BJ (cell line): ENCODE measurements at regions not wholly inside any gene's neighbourhood (a gene's known extent, or its start where the extent isn't known, plus 50 kb on each side); places are given as distances from the start of the nearest gene placed in this dataset.

ENCODE experiments used
- CTCF ChIA-PET: fragments of 350-600 bp; formaldehyde crosslinking; extraction: SDS; loops from one replicate; lab custom pipeline; 2021; ENCODE audit warnings: antibody characterized with exemption, inconsistent platforms; lab: Yijun Ruan, JAX
- POLR2A ChIA-PET: fragments of 300-600 bp; sonication (Branson Sonifier 250); formaldehyde crosslinking; extraction: SDS; loops from one replicate; lab custom pipeline; 2021; ENCODE audit warnings: antibody characterized with exemption; lab: Charles Lee
- DNase-seq: peaks from one replicate; pipeline ENCODE4 v3.0.0-alpha.2; 2011; ENCODE audit warnings: low read depth
- H3K27me3 ChIP-seq: 2 replicates; pipeline ENCODE4 v1.6.0; 2011; ENCODE audit warnings: low read length; ENCODE audit not compliant: control insufficient read depth, insufficient read depth
- H3K36me3 ChIP-seq: 2 replicates; pipeline ENCODE4 v1.5.1; 2011; ENCODE audit warnings: low read length; ENCODE audit not compliant: control insufficient read depth, insufficient read depth
- H3K4me3 ChIP-seq: 2 replicates; pipeline ENCODE4 v1.5.1; 2011; ENCODE audit warnings: low read depth, mild to moderate bottlenecking, control low read depth, low read length
- TF ChIP-seq, protein P1 (sequence below): IDR thresholded peaks from 2 replicates; pipeline ENCODE4 v1.5.1; 2011; ENCODE audit warnings: low read depth, mild to moderate bottlenecking, control low read depth, inconsistent platforms, low read length, moderate library complexity; ENCODE audit not compliant: insufficient read depth

- no peak for DNase-seq
- Histone ChIP-seq H3K4me3 (no peak overlapping the region), H3K36me3 (no peaks in the 10 kb centered on the region), H3K27me3 (no peaks in the 10 kb centered on the region)
- ChIA-PET POLR2A (no interaction called here), CTCF (interaction anchor here (1.4 to 1.6 kb wide), 2 partner anchors 10 to 32 kb away, joined by 6 to 8 read pairs; no protein-coding TSS in a partner anchor)
- TF ChIP-seq, protein P1, sequence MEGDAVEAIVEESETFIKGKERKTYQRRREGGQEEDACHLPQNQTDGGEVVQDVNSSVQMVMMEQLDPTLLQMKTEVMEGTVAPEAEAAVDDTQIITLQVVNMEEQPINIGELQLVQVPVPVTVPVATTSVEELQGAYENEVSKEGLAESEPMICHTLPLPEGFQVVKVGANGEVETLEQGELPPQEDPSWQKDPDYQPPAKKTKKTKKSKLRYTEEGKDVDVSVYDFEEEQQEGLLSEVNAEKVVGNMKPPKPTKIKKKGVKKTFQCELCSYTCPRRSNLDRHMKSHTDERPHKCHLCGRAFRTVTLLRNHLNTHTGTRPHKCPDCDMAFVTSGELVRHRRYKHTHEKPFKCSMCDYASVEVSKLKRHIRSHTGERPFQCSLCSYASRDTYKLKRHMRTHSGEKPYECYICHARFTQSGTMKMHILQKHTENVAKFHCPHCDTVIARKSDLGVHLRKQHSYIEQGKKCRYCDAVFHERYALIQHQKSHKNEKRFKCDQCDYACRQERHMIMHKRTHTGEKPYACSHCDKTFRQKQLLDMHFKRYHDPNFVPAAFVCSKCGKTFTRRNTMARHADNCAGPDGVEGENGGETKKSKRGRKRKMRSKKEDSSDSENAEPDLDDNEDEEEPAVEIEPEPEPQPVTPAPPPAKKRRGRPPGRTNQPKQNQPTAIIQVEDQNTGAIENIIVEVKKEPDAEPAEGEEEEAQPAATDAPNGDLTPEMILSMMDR, result no peak
Measured at GRCh38 chr10:84065804-84066601, 73.3 kb upstream of the GHITM start.

DNA sequence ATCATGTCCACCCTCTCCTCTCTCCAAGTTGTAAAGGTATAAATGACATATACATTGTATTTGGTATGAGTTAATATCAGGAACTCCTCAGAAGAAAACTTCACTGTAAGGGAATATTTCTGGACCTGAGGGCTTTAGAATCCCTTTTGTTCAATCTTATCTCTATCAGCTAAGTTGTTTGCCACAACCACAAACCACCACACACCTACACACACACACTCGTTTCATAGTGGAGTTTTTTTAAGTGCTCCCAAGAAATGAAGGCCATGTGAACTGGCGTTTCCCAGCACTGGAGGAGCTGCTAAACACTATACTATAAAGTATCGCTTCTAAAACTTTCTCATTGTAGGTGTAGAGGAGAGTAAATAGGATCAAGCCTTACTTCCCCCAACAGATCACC lies 64.8 kb upstream of the GHITM start:
- POLR2A ChIA-PET, result no interaction called here
- Histone ChIP-seq H3K27me3 (no peaks in the 10 kb centered on the region), H3K4me3 (no peak overlapping the region), H3K36me3 (no peaks in the 10 kb centered on the region)
- TF ChIP-seq, protein P1, result no peak
- no peak for DNase-seq
- CTCF ChIA-PET, result interaction anchor here (0.7 to 1.2 kb wide), 2 partner anchors 11 to 15 kb away, joined by 3 read pairs; no protein-coding TSS in a partner anchor

DNA sequence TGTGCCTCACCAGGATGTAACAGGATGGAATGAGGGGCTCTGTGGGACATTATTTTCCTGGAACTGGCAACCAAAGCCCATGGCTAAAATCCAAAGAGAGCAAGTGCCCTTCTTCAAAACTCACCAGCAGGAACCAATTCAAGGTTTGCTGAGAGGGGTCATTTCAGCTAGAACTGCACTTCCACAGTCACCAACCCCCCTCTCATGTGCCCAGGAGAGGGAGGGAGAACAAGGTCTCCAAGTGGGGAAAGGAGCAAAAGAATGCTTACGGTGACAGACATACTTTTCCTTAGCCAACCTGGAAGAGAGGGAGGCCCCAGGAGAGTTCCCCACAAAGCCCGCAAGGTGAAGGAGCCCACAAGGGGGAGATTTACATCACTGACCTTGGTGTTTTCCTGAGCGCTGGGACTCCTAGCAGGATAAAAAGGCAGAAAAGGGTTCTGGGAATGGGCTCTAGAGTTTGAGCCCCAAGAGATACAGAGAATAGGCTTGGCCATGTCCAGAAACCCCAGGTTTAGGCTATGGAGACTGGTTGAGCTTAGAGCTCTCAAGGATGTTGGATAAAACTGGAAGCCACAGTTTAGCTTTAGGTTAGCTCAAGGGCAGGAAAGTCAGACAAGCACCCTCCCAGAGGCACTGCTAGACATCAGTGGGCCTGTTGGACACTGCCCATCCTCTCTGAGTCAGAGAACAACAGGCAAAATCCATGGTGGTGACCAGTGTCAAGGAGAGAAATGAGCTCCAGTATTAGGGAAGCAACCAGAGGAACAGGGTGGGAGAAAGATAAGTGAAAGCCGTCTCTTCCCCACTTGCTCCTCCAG lies 63.9 kb upstream of the GHITM start:
- H3K36me3 ChIP-seq, result no peaks in the 10 kb centered on the region
- ChIA-PET CTCF (interaction anchor here (0.7 to 1.9 kb wide), 7 partner anchors 9 to 39 kb away, joined by 3 to 6 read pairs (median 5); no protein-coding TSS in a partner anchor), POLR2A (no interaction called here)
- H3K4me3 ChIP-seq, result no peak overlapping the region
- TF ChIP-seq, protein P1, result no peak
- H3K27me3 ChIP-seq, result no peaks in the 10 kb centered on the region
- DNase-seq, result no peak

DNA sequence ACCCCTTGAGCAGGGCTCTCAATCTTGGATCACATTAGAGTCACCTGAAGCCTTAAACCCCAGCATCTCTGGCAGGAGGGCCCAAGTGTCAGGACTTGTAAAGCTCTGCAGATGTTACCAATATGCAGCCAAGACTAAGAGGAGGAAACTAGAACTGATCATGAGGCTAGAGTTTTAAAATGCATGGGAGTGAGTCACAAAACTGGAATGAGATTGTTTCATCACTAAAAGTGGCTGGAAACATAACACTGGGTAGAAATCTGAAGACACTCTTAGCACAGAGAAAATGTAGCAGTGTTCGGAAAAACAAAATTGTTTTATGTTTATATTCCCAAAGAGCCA lies 63.3 kb upstream of the GHITM start:
- Histone ChIP-seq H3K36me3 (no peaks in the 10 kb centered on the region), H3K4me3 (no peak overlapping the region), H3K27me3 (no peaks in the 10 kb centered on the region)
- ChIA-PET POLR2A (no interaction called here), CTCF (interaction anchor here (0.8 to 1.9 kb wide), 6 partner anchors 9 to 40 kb away, joined by 3 to 6 read pairs (median 5); no protein-coding TSS in a partner anchor)
- TF ChIP-seq, protein P1, result no peak
- DNase-seq, result peak; percentile 73

DNA sequence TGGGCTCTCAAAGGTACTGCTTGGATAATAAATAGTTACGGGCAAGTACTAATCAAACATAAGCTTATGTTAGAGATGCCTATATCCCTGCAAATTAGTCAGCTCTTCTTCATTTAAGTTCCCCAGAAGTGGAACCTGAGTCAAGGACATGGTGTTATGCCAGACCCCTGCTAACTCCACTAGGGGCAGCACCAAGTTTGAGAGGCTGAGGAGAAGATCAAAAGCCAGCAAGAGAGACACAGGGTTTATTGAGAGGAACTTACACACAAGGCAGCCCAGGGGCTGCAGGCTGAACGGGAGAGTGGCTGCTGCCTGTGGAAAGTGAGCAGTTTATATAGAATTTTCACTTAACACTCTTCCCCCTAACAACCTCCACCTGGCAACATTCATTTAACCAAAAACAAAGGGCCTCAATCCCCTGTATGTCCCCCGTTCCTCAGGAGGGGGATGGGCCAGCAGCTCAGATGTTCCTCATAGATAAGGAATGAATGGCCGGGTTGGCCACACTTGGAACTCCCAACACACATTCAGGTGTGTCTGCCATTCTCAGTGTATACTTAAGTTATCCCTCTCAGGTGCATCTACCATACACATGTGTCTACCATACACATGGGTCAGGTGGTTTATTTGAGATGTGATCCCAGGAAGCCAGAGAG lies 62.6 kb upstream of the GHITM start:
- CTCF ChIA-PET, result interaction anchor here (1.3 to 2.0 kb wide), 6 partner anchors 8 to 40 kb away, joined by 3 to 7 read pairs (median 5); no protein-coding TSS in a partner anchor
- POLR2A ChIA-PET, result no interaction called here
- no peak overlapping the region for H3K4me3 ChIP-seq
- H3K27me3 ChIP-seq, result no peaks in the 10 kb centered on the region
- H3K36me3 ChIP-seq, result no peaks in the 10 kb centered on the region
- TF ChIP-seq, protein P1, result peak; percentile 74
- DNase-seq, result no peak
